DMS53 (cell line): ENCODE measurements at regions not wholly inside any gene's neighbourhood (a gene's known extent, or its start where the extent isn't known, plus 50 kb on each side); places are given as distances from the start of the nearest gene placed in this dataset.
"Not testable (repeated sequence)": the region's sequence is repeated elsewhere in the genome, so short reads cannot be mapped to it uniquely, and the experiment has no call there.

Source experiments
- DNase-seq: peaks from one replicate; lab custom pipeline; 2025; lab: John Stamatoyannopoulos, UW

GRCh38 chr2:57434972-57435371, 611.6 kb upstream of the VRK2 start:
- DNase-seq = no peak

GRCh38 chr2:57437077-57437476, 609.5 kb upstream of the VRK2 start:
- no peak for DNase-seq

GRCh38 chr2:57440437-57440836, 606.2 kb upstream of the VRK2 start:
- DNase-seq = no peak

- no peak for DNase-seq
Observed at GRCh38 chr2:57443086-57443485, 603.5 kb upstream of the VRK2 start.

GRCh38 chr2:57443973-57444521, 602.6 kb upstream of the VRK2 start:
- DNase-seq = no peak

- peak; percentile 5 for DNase-seq
Observed at GRCh38 chr2:57444752-57445430, 601.7 kb upstream of the VRK2 start.

GRCh38 chr2:57448816-57449215, 597.8 kb upstream of the VRK2 start:
- DNase-seq = no peak

GRCh38 chr2:57450170-57450569, 596.4 kb upstream of the VRK2 start:
- DNase-seq = no peak

GRCh38 chr2:57452634-57453033, 594.0 kb upstream of the VRK2 start:
- DNase-seq = no peak

GRCh38 chr2:57453945-57454344, 592.7 kb upstream of the VRK2 start:
- peak; percentile 8 for DNase-seq

- peak; percentile 12 for DNase-seq
Observed at GRCh38 chr2:57460396-57461276, 586.0 kb upstream of the VRK2 start.

- no peak for DNase-seq
Observed at GRCh38 chr2:57461624-57462023, 585.0 kb upstream of the VRK2 start.

GRCh38 chr2:57465067-57465466, 581.5 kb upstream of the VRK2 start:
- no peak for DNase-seq

GRCh38 chr2:57465967-57466366, 580.6 kb upstream of the VRK2 start:
- DNase-seq = no peak

GRCh38 chr2:57475391-57475790, 571.2 kb upstream of the VRK2 start:
- no peak for DNase-seq

GRCh38 chr2:57479981-57480380, 566.6 kb upstream of the VRK2 start:
- DNase-seq = no peak

GRCh38 chr2:57488061-57488460, 558.5 kb upstream of the VRK2 start:
- DNase-seq = no peak

- no peak for DNase-seq
Observed at GRCh38 chr2:57490741-57491140, 555.9 kb upstream of the VRK2 start.

- DNase-seq = no peak
Observed at GRCh38 chr2:57491213-57491612, 555.4 kb upstream of the VRK2 start.

- not testable (repeated sequence) for DNase-seq
Observed at GRCh38 chr2:57493966-57494365, 552.6 kb upstream of the VRK2 start.

GRCh38 chr2:57497489-57498096, 549.0 kb upstream of the VRK2 start:
- peak; percentile 82 for DNase-seq

- no peak for DNase-seq
Observed at GRCh38 chr2:57504787-57505186, 541.8 kb upstream of the VRK2 start.

- DNase-seq = no peak
Observed at GRCh38 chr2:57509189-57509588, 537.4 kb upstream of the VRK2 start.
